HG03066 (cell line): ENCODE measurements at regions not wholly inside any gene's neighbourhood (a gene's known extent, or its start where the extent isn't known, plus 50 kb on each side); places are given as distances from the start of the nearest gene placed in this dataset.

Source experiments
- ATAC-seq: cut with Tn5 transposase; IDR thresholded peaks from one replicate; pipeline ENCODE4 v1.9.1; 2021; ENCODE audit warnings: low read depth; ENCODE audit not compliant: unreplicated experiment

- no peak for ATAC-seq
Observed at GRCh38 chr11:122523846-122524805, 131.4 kb upstream of the UBASH3B start.

GRCh38 chr11:122521626-122522025 lies 133.9 kb upstream of the UBASH3B start:
- ATAC-seq: no peak

- no peak for ATAC-seq
Observed at GRCh38 chr11:122517403-122518379, 137.8 kb upstream of the UBASH3B start.

- ATAC-seq: no peak
Observed at GRCh38 chr11:122516686-122517085, 138.8 kb upstream of the UBASH3B start.

GRCh38 chr11:122513997-122514396 lies 141.5 kb upstream of the UBASH3B start:
- ATAC-seq: no peak

GRCh38 chr11:122513328-122513727 lies 142.2 kb upstream of the UBASH3B start:
- ATAC-seq: no peak

- ATAC-seq: no peak
Observed at GRCh38 chr11:122512688-122513087, 142.8 kb upstream of the UBASH3B start.

GRCh38 chr11:122509899-122510298 lies 145.6 kb upstream of the UBASH3B start:
- no peak for ATAC-seq

- no peak for ATAC-seq
Observed at GRCh38 chr11:122509091-122509490, 146.4 kb upstream of the UBASH3B start.

- peak; percentile 65 for ATAC-seq
Observed at GRCh38 chr11:122505304-122506006, 150.1 kb upstream of the UBASH3B start.

- ATAC-seq: no peak
Observed at GRCh38 chr11:122494221-122494620, 161.3 kb upstream of the UBASH3B start.

- no peak for ATAC-seq
Observed at GRCh38 chr11:122491509-122491908, 164.0 kb upstream of the UBASH3B start.

GRCh38 chr11:122488892-122489706 lies 166.4 kb upstream of the UBASH3B start:
- no peak for ATAC-seq

- no peak for ATAC-seq
Observed at GRCh38 chr11:122487669-122488068, 167.9 kb upstream of the UBASH3B start.

- ATAC-seq: no peak
Observed at GRCh38 chr11:122486793-122487495, 168.6 kb upstream of the UBASH3B start.

GRCh38 chr11:122478986-122479385 lies 176.5 kb upstream of the UBASH3B start:
- ATAC-seq: no peak

- no peak for ATAC-seq
Observed at GRCh38 chr11:122468965-122469364, 186.6 kb upstream of the UBASH3B start.

GRCh38 chr11:122463530-122463929 lies 192.0 kb upstream of the UBASH3B start:
- no peak for ATAC-seq

- ATAC-seq: no peak
Observed at GRCh38 chr11:122459064-122459463, 196.5 kb upstream of the UBASH3B start.
